GM21528 (cell line): ENCODE measurements at regions not wholly inside any gene's neighbourhood (a gene's known extent, or its start where the extent isn't known, plus 50 kb on each side); places are given as distances from the start of the nearest gene placed in this dataset.
"Not testable (repeated sequence)": the region's sequence is repeated elsewhere in the genome, so short reads cannot be mapped to it uniquely, and the experiment has no call there.

ENCODE experiments used
- ATAC-seq: cut with Tn5 transposase; IDR thresholded peaks from one replicate; pipeline ENCODE4 v1.9.1; 2021; ENCODE audit warnings: mild to moderate bottlenecking, moderate library complexity; ENCODE audit not compliant: unreplicated experiment, low FRiP score

GRCh38 chrX:124426288-124427169, 80.2 kb downstream of the SH2D1A start:
- ATAC-seq = no peak

DNA sequence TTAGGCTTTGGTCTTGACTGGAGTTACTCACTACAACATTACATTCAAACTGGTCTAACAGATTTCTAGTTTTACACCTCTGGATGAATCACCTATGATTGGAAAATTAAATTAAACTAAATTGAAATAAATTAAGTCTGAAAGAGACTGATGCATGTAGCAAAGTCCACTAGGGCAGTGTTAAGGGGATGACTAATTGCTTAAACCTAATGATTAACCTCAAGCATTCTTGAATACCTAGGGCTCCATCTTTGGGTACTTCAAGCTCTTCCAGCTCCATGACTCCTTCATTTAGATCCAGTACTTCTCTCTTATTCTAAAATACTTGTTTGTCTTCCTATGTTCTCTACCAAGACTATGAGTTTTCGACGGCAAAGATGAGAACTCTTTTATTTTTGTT, 86.8 kb downstream of the SH2D1A start:
- no peak for ATAC-seq

DNA sequence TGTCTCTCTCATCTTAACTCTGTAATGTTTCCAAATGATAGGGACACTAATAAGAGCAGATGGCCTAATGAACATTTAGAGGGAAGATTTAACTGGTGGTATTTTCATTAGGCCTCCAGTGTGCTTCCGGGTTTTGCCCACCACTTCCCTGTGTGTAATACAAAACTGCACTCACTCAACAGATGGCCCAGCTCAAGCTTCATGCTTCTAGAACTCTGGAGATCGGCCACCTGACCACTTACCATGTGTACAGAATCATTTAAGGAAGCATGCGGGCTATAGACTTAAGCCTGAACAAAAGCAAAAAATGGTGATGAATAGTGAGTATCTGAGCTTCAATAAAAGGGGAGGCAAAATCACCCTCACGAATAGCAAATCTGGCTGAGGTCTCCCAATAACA, 89.3 kb downstream of the SH2D1A start:
- no peak for ATAC-seq

DNA sequence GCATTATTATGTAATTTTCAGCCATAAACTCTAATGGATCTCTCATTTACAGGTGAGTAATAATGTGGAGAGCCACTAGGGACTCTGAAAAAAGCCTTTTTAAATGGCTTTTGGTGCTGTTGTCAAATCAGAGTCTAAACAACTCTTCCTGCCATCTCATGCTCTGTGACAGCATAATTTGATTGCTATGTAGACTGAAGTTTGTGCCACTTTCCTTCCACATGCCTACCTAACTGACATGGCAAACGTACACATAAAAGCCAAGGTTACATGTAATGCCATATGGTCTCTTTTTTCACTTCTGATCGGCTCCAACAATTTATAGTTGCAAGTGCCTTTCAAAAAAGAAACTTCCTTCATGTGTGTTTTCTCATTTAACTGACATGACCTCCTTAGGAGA, 94.3 kb downstream of the SH2D1A start:
- no peak for ATAC-seq

- no peak for ATAC-seq
Measured at GRCh38 chrX:124441971-124442590, 95.7 kb downstream of the SH2D1A start.

- ATAC-seq = no peak
Measured at GRCh38 chrX:124455966-124456365, 109.6 kb downstream of the SH2D1A start.

GRCh38 chrX:124459851-124460250, 113.5 kb downstream of the SH2D1A start:
- not testable (repeated sequence) for ATAC-seq

DNA sequence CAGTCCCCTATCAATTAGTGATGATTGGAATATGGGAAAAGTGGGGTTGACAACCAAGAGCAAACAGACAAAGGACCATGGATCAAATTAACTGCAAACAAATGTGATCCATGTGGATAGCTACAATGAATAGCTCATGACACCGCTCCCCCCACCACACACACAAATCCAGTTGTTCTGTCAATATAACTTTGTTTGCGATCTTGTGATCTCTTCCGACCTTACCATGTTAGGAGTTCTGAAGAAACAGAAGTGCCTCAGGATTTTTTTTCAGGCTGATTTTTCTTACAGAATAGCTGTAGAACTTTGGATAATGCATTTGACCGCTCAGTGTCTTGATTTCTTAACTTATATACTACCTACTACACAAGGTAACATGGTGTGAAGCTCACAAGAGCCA, 116.6 kb downstream of the SH2D1A start:
- no peak for ATAC-seq

GRCh38 chrX:124467202-124467601, 120.8 kb downstream of the SH2D1A start:
- ATAC-seq = no peak

GRCh38 chrX:124475358-124475757, 129.0 kb downstream of the SH2D1A start:
- no peak for ATAC-seq

- ATAC-seq = no peak
Measured at GRCh38 chrX:124476562-124476961, 130.2 kb downstream of the SH2D1A start.

- ATAC-seq = no peak
Measured at GRCh38 chrX:124478046-124478445, 131.7 kb downstream of the SH2D1A start.

DNA sequence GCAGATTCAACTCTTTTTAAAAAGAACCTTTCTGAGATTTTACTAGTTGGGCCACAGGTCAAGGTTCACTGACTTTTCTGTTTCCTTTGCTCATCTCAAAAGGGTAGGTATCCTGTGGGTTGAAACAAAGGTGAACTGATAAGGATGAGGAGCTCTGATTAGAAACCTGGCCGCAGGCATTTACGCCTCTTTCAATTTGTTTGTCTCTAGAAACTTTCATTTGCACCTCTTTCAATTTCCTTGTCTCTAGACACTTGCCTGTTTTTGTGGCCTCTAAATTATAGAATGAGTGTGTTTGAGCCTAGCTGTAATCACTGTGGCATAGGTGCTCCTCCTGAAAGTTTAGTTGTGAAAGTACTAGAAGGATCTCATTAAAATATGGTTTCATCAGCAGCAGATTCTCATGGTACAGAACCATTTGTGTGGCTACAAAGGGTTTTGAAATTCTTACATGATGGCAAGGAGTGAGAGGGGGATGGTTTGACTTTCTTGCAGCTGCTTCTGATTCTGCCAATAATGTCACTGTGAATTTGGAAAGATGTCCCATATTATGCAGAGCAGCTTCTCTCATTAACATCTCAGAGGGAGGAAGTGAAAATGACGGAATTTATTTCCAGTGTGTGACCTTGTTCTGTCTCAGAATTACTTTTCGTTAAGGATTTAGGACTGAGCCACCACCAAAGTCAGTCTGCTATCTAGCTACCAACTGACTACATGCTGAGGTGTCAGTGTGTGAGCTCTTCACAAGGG, 142.2 kb downstream of the SH2D1A start:
- no peak for ATAC-seq

DNA sequence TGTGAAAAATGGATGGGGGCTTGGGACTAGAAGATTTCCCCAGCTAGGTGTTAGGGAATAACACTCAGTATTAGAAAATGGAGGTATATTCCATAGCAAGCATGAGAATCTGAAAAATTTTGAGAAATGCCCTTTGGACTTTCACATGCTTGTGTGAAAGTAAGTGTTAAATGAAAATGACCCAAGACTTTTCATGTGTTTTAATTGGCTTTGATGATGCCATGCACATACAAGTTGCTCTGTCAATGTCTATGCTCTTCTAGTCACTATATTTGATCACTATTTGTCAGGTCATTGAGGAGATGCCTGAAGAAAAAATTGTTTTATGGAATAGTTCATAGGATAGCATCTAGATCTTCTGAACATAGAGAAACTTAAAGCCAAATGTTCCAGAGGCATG, 147.6 kb downstream of the SH2D1A start:
- ATAC-seq = no peak

GRCh38 chrX:124497386-124497785, 151.0 kb downstream of the SH2D1A start:
- no peak for ATAC-seq

- ATAC-seq = no peak
Measured at GRCh38 chrX:124501586-124501985, 155.2 kb downstream of the SH2D1A start.

- no peak for ATAC-seq
Measured at GRCh38 chrX:124502166-124502565, 155.8 kb downstream of the SH2D1A start.

- no peak for ATAC-seq
Measured at GRCh38 chrX:124502599-124502998, 156.2 kb downstream of the SH2D1A start.

- ATAC-seq = peak; percentile 82
Measured at GRCh38 chrX:124504111-124504983, 158.0 kb downstream of the SH2D1A start.

DNA sequence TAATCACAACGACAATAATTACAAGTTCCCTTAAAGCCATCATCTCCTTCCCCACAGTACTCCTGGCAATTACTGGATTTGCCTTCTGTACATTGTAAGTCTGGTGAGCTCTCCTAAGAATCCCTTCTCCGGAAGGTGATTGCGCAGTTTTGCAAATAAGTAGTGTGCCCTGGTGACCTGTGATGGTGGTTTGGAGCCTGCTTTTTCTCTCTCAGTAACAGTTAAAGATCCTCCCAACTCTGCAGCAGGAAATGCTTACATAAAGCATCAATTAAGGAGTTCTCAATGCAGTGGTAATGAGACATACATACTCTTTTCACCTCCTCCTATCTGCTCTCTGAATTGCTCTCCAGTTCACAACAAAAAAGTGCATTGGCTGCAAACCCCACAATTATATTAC, 159.7 kb downstream of the SH2D1A start:
- no peak for ATAC-seq
